ENCODE measurements at regions not wholly inside any gene's neighbourhood (a gene's known extent, or its start where the extent isn't known, plus 50 kb on each side); places are given as distances from the start of the nearest gene placed in this dataset.

GRCh38 chr13:80931118-80931517 lies 590.2 kb upstream of the SPRY2 start:
- Histone ChIP-seq H3K27me3 (ENCODE audit: insufficient read depth) (no peaks in the 10 kb centered on the region), H3K79me2 (replicated peaks; ENCODE audit: insufficient read depth) (no peaks in the 10 kb centered on the region), H3K4me3 (no peak overlapping the region), H3K27ac (ENCODE audit: low read depth) (no peak overlapping the region), H3K9me2 (ENCODE audit: insufficient read depth) (no peaks in the 10 kb centered on the region), H2AFZ (no peak overlapping the region), H3K4me2 (no peak overlapping the region), H3K4me1 (ENCODE audit: insufficient read depth) (no peaks in the 10 kb centered on the region), H4K20me1 (replicated peaks; ENCODE audit: insufficient read depth) (no peaks in the 10 kb centered on the region), H3F3A (replicated peaks; ENCODE audit: low read depth) (no peaks in the 10 kb centered on the region), H3K36me3 (ENCODE audit: insufficient read depth) (no peaks in the 10 kb centered on the region)
- no peak for DNase-seq (ENCODE audit: low spot score)
- ATAC-seq: no peak
- H3K9me3 Mint-ChIP-seq: no peaks in the 10 kb centered on the region
- TF ChIP-seq ZNF114 (CRISPR knock-in tag; IDR thresholded peaks at IDR 0.05) (no peak), ZNF331 (CRISPR knock-in tag; IDR thresholded peaks at IDR 0.05; ENCODE audit: low read depth) (no peak), ETS1 (IDR thresholded peaks at IDR 0.05) (no peak), EZH2 (IDR thresholded peaks at IDR 0.05; ENCODE audit: low read depth, unreplicated experiment) (no peak), ZNF462 (CRISPR knock-in tag; IDR thresholded peaks at IDR 0.05) (no peak), POLR2AphosphoS5 (IDR thresholded peaks at IDR 0.05; ENCODE audit: low read depth) (no peak), CREB1 (CRISPR knock-in tag; IDR thresholded peaks at IDR 0.05; ENCODE audit: low read depth) (no peak), CTCF (conservative IDR thresholded peaks at IDR 0.05; ENCODE audit: low read depth in 2 of 2) (no peak), REST (IDR thresholded peaks at IDR 0.05; ENCODE audit: unreplicated experiment) (no peak), NANOG (IDR thresholded peaks at IDR 0.05; ENCODE audit: borderline replicate concordance) (no peak), STAT1 (IDR thresholded peaks at IDR 0.05; ENCODE audit: unreplicated experiment) (no peak), JUNB (IDR thresholded peaks at IDR 0.05; ENCODE audit: unreplicated experiment) (no peak), EZH2phosphoT487 (IDR thresholded peaks at IDR 0.05; ENCODE audit: unreplicated experiment) (no peak)
- H3K4me1 Mint-ChIP-seq: no peaks in the 10 kb centered on the region
- no peak overlapping the region for H3K4me3 Mint-ChIP-seq
- H3K36me3 Mint-ChIP-seq (ENCODE audit: low read depth): no peaks in the 10 kb centered on the region
- H3K27me3 Mint-ChIP-seq (ENCODE audit: insufficient read depth, low read depth, poor library complexity): no peaks in the 10 kb centered on the region
- no peak overlapping the region for H3K27ac Mint-ChIP-seq
